IMR-90 (cell line): ENCODE measurements at regions not wholly inside any gene's neighbourhood (a gene's known extent, or its start where the extent isn't known, plus 50 kb on each side); places are given as distances from the start of the nearest gene placed in this dataset.

Experiments
- ATAC-seq: fragments of 200-7000 bp; cut with Tn5 transposase; 2 replicates; pipeline ENCODE4 v1.9.1; 2020; ENCODE audit warnings: low read depth, mild to moderate bottlenecking, moderate library complexity
- BruUV-seq: library from RNA; stranded (reverse); fragments of 400-500 nt; replicated peaks from 2 replicates; lab custom pipeline; 2021; lab: Mats Ljungman, UMichigan
- CTCF ChIA-PET: fragments of 300-600 bp; formaldehyde crosslinking; extraction: SDS; loops from one replicate; lab custom pipeline; 2021; ENCODE audit warnings: antibody characterized with exemption; lab: Yijun Ruan, JAX
- POLR2A ChIA-PET: fragments of 300-600 bp; sonication (Branson Sonifier 250); formaldehyde crosslinking; loops from one replicate; lab custom pipeline; 2022; ENCODE audit warnings: antibody characterized with exemption; ENCODE audit not compliant: unreplicated experiment; lab: Charles Lee
- DNase-seq: peaks from one replicate; pipeline ENCODE4 v3.0.0; 2013
- H2AFZ ChIP-seq: replicated peaks from 2 replicates; pipeline ENCODE3; 2013; ENCODE audit warnings: low read length, mild to moderate bottlenecking; ENCODE audit not compliant: poor library complexity
- H2AK5ac ChIP-seq: 2 replicates; pipeline ENCODE4 v1.6.1; 2013; ENCODE audit warnings: low read depth, low read length, inconsistent platforms
- H2AK9ac ChIP-seq: replicated peaks from 2 replicates; pipeline ENCODE3; 2013; ENCODE audit warnings: mild to moderate bottlenecking, low read depth, low read length, moderate library complexity; ENCODE audit not compliant: poor library complexity
- H2BK120ac ChIP-seq: 2 replicates; pipeline ENCODE4 v1.6.1; 2013; ENCODE audit warnings: low read depth, low read length, inconsistent platforms
- H2BK15ac ChIP-seq: 3 replicates; pipeline ENCODE4 v1.6.1; 2013; ENCODE audit warnings: low read depth, low read length, inconsistent platforms
- H2BK20ac ChIP-seq: 2 replicates; pipeline ENCODE4 v1.6.1; 2013; ENCODE audit warnings: low read depth, mild to moderate bottlenecking, inconsistent platforms, low read length, moderate library complexity
- H2BK5ac ChIP-seq: 2 replicates; pipeline ENCODE4 v1.6.1; 2013; ENCODE audit warnings: mild to moderate bottlenecking, low read depth, low read length, inconsistent platforms; ENCODE audit not compliant: poor library complexity, severe bottlenecking
- H3K14ac ChIP-seq: replicated peaks from 2 replicates; pipeline ENCODE4 v1.6.1; 2013; ENCODE audit warnings: low read depth, low read length, inconsistent platforms
- H3K18ac ChIP-seq: 2 replicates; pipeline ENCODE4 v1.6.1; 2013; ENCODE audit warnings: low read depth, low read length, control low read depth
- H3K23ac ChIP-seq: 2 replicates; pipeline ENCODE4 v1.6.1; 2013; ENCODE audit warnings: low read depth, low read length, inconsistent platforms
- H3K27ac ChIP-seq: 2 replicates; pipeline ENCODE4 v1.5.1; 2013; ENCODE audit warnings: mild to moderate bottlenecking, control low read depth, low read length; ENCODE audit not compliant: insufficient read depth
- H3K27me3 ChIP-seq: 2 replicates; pipeline ENCODE4 v1.6.1; 2013; ENCODE audit warnings: low read length; ENCODE audit not compliant: control insufficient read depth, insufficient read depth
- H3K36me3 ChIP-seq: 2 replicates; pipeline ENCODE4 v1.6.1; 2013; ENCODE audit warnings: low read length, mixed read lengths; ENCODE audit not compliant: control insufficient read depth, insufficient read depth
- H3K4ac ChIP-seq: 2 replicates; pipeline ENCODE4 v1.6.1; 2013; ENCODE audit warnings: low read depth, low read length, inconsistent platforms
- H3K4me1 ChIP-seq: 2 replicates; pipeline ENCODE4 v1.6.1; 2013; ENCODE audit warnings: low read length, mixed read lengths; ENCODE audit not compliant: control insufficient read depth, insufficient read depth
- H3K4me2 ChIP-seq: 2 replicates; pipeline ENCODE4 v1.6.1; 2013; ENCODE audit warnings: low read depth, mild to moderate bottlenecking, control low read depth, low read length, moderate library complexity
- H3K4me3 ChIP-seq: 2 replicates; pipeline ENCODE4 v1.5.1; 2013; ENCODE audit warnings: low read depth, mild to moderate bottlenecking, control low read depth, low read length, moderate library complexity; ENCODE audit not compliant: insufficient read depth
- H3K56ac ChIP-seq: 2 replicates; pipeline ENCODE4 v1.6.1; 2013; ENCODE audit warnings: low read length, inconsistent platforms; ENCODE audit not compliant: insufficient read depth; ENCODE audit errors: extremely low read depth
- H3K79me1 ChIP-seq, 2 experiments: 2 replicates each; pipeline ENCODE4 v1.6.1; 2013; ENCODE audit warnings: low read length in 2 of 2, inconsistent platforms in 1 of 2, low read depth in 1 of 2
- H3K9ac ChIP-seq: 2 replicates; pipeline ENCODE4 v1.6.1; 2013; ENCODE audit warnings: low read depth, low read length, control low read depth
- H3K9me1 ChIP-seq: 2 replicates; pipeline ENCODE4 v1.6.1; 2013; ENCODE audit warnings: low read length, inconsistent platforms; ENCODE audit not compliant: insufficient read depth
- H3K9me3 ChIP-seq: 2 replicates; pipeline ENCODE4 v1.6.1; 2013; ENCODE audit warnings: low read length; ENCODE audit not compliant: control insufficient read depth, insufficient read depth
- H4K20me1 ChIP-seq: 2 replicates; pipeline ENCODE4 v1.6.1; 2013; ENCODE audit warnings: low read length, inconsistent platforms; ENCODE audit not compliant: insufficient read depth
- H4K5ac ChIP-seq: 2 replicates; pipeline ENCODE4 v1.6.1; 2013; ENCODE audit warnings: mild to moderate bottlenecking, low read depth, low read length, control low read depth
- H4K8ac ChIP-seq, 2 experiments: 2 replicates each; pipeline ENCODE4 v1.6.1; 2013; ENCODE audit warnings: low read depth in 2 of 2, low read length in 2 of 2, control low read depth in 1 of 2, inconsistent platforms in 1 of 2
- H4K91ac ChIP-seq: 2 replicates; pipeline ENCODE4 v1.6.1; 2013; ENCODE audit warnings: low read depth, low read length, inconsistent platforms; ENCODE audit not compliant: insufficient read depth
- BHLHE40 ChIP-seq: fragments of 150-350 bp; IDR thresholded peaks from 2 replicates; pipeline ENCODE4 v1.6.1; 2016; ENCODE audit warnings: mild to moderate bottlenecking, low read depth, low read length
- CEBPB ChIP-seq: IDR thresholded peaks from 2 replicates; pipeline ENCODE4 v1.6.1; 2012; ENCODE audit warnings: low read depth, low read length, improper control_type of control experiment
- CHD1 ChIP-seq: IDR thresholded peaks from 2 replicates; pipeline ENCODE4 v1.6.1; 2012; ENCODE audit warnings: low read depth, low read length, improper control_type of control experiment
- CTCF ChIP-seq: conservative IDR thresholded peaks from 2 replicates; pipeline ENCODE4 v1.5.1; 2012; ENCODE audit warnings: mild to moderate bottlenecking, low read depth, low read length, improper control_type of control experiment
- ELK1 ChIP-seq: fragments of 150-350 bp; IDR thresholded peaks from 2 replicates; pipeline ENCODE4 v1.6.1; 2016; ENCODE audit warnings: low read depth, mild to moderate bottlenecking, low read length, moderate library complexity, borderline replicate concordance
- FOS ChIP-seq: fragments of 150-350 bp; IDR thresholded peaks from 2 replicates; pipeline ENCODE4 v1.6.1; 2016; ENCODE audit warnings: low read depth, low read length
- MAFK ChIP-seq: IDR thresholded peaks from 2 replicates; pipeline ENCODE4 v1.6.1; 2012; ENCODE audit warnings: low read depth, low read length, improper control_type of control experiment
- MAZ ChIP-seq: IDR thresholded peaks from 2 replicates; pipeline ENCODE4 v1.6.1; 2012; ENCODE audit warnings: low read depth, mild to moderate bottlenecking, low read length, improper control_type of control experiment, moderate library complexity, borderline replicate concordance
- MXI1 ChIP-seq: IDR thresholded peaks from 2 replicates; pipeline ENCODE4 v1.6.1; 2012; ENCODE audit warnings: low read depth, mild to moderate bottlenecking, low read length, moderate library complexity, borderline replicate concordance
- NFE2L2 ChIP-seq: fragments of 150-350 bp; IDR thresholded peaks from 2 replicates; pipeline ENCODE4 v1.6.1; 2016; ENCODE audit warnings: low read depth, mild to moderate bottlenecking, low read length
- POLR2A ChIP-seq: IDR thresholded peaks from 2 replicates; pipeline ENCODE4 v1.6.1; 2012; ENCODE audit warnings: mild to moderate bottlenecking, low read depth, low read length
- RAD21 ChIP-seq: IDR thresholded peaks from 2 replicates; pipeline ENCODE4 v1.6.1; 2012; ENCODE audit warnings: low read length, improper control_type of control experiment
- RCOR1 ChIP-seq: IDR thresholded peaks from 2 replicates; pipeline ENCODE4 v1.6.1; 2012; ENCODE audit warnings: mild to moderate bottlenecking, low read length, improper control_type of control experiment; ENCODE audit not compliant: insufficient replicate concordance
- RFX5 ChIP-seq: IDR thresholded peaks from 2 replicates; pipeline ENCODE4 v1.8.0; 2012; ENCODE audit warnings: low read depth, mild to moderate bottlenecking, low read length, moderate library complexity
- SMC3 ChIP-seq: fragments of 150-350 bp; IDR thresholded peaks from 2 replicates; pipeline ENCODE4 v1.6.1; 2016; ENCODE audit warnings: low read depth, mild to moderate bottlenecking, antibody characterized with exemption, low read length, moderate library complexity
- USF2 ChIP-seq: fragments of 150-350 bp; IDR thresholded peaks from 2 replicates; pipeline ENCODE4 v1.6.1; 2017; ENCODE audit warnings: mild to moderate bottlenecking, antibody characterized with exemption, low read length, low read depth
- dilution Hi-C: fragments of 300-500 bp; cut with HindIII; formaldehyde crosslinking; loops from one replicate; pipeline ENCODE4 v1.14.3; 2018; ENCODE audit warnings: low sequenced_read_pairs; ENCODE audit not compliant: unreplicated experiment
- in situ Hi-C: fragments of 300-500 bp; cut with MboI; formaldehyde crosslinking; loops from 3 replicates; pipeline ENCODE4 v1.14.3; 2019; ENCODE audit warnings: low sequenced_read_pairs, inconsistent platforms, mixed read lengths
- intact Hi-C: fragments of 100-400 bp; cut with micrococcal nuclease; formaldehyde crosslinking; loops from 2 replicates; pipeline ENCODE4 v1.10.0; 2022

GRCh38 chr6:149162924-149163323 lies 154.6 kb upstream of the TAB2 start:
- POLR2A ChIA-PET = no interaction called here
- intact Hi-C loops (no loop called here), in situ Hi-C loops (no loop called here), dilution Hi-C loops (no loop called here)
- BruUV-seq = no TSS peak
- H2BK20ac ChIP-seq = no peak overlapping the region
- H3K9me3 ChIP-seq = no peaks in the 10 kb centered on the region
- no peaks in the 10 kb centered on the region for H4K20me1 ChIP-seq
- H2BK120ac ChIP-seq = no peak overlapping the region
- H3K36me3 ChIP-seq = no peaks in the 10 kb centered on the region
- no peaks in the 10 kb centered on the region for H3K9me1 ChIP-seq
- H4K5ac ChIP-seq = no peak overlapping the region
- CTCF ChIA-PET = no interaction called here
- H3K4me3 ChIP-seq = no peak overlapping the region
- H3K4me2 ChIP-seq = no peak overlapping the region
- H2AK9ac ChIP-seq = no peak overlapping the region
- H3K4ac ChIP-seq = no peak overlapping the region
- H3K18ac ChIP-seq = no peak overlapping the region
- no peaks in the 10 kb centered on the region; the same call in 1 of the 2 replicates for H3K4me1 ChIP-seq
- H4K91ac ChIP-seq = no peak overlapping the region
- no peak overlapping the region for H4K8ac ChIP-seq
- no peak for TF ChIP-seq MAZ
- no peak for TF ChIP-seq POLR2A
- TF ChIP-seq RFX5 = no peak
- no peak for TF ChIP-seq CEBPB
- no peak for TF ChIP-seq RAD21
- TF ChIP-seq MXI1 = no peak
- no peak for TF ChIP-seq NFE2L2
- TF ChIP-seq ELK1 = no peak
- no peak for TF ChIP-seq BHLHE40
- TF ChIP-seq RCOR1 = no peak
- TF ChIP-seq FOS = no peak
- no peak for TF ChIP-seq MAFK
- no peak for TF ChIP-seq CHD1
- TF ChIP-seq SMC3 = no peak
- TF ChIP-seq CTCF = no peak
- no peak for TF ChIP-seq USF2
- H2AFZ ChIP-seq = no peak overlapping the region
- DNase-seq (no peak), ATAC-seq (no peak)
- no peak overlapping the region for H2BK15ac ChIP-seq
- H2BK5ac ChIP-seq = no peak overlapping the region
- H3K14ac ChIP-seq = no peak overlapping the region
- no peak overlapping the region for H3K27ac ChIP-seq
- H2AK5ac ChIP-seq = no peak overlapping the region
- H3K56ac ChIP-seq = no peak overlapping the region
- no peaks in the 10 kb centered on the region for H3K79me1 ChIP-seq
- no peak overlapping the region for H3K9ac ChIP-seq
- peaks cover 21% of the 10 kb centered on the region for H3K27me3 ChIP-seq
- H3K23ac ChIP-seq = no peak overlapping the region
